GM19395 (cell line): ENCODE measurements at regions not wholly inside any gene's neighbourhood (a gene's known extent, or its start where the extent isn't known, plus 50 kb on each side); places are given as distances from the start of the nearest gene placed in this dataset.

ENCODE experiments used
- ATAC-seq: cut with Tn5 transposase; IDR thresholded peaks from one replicate; pipeline ENCODE4 v1.9.1; 2021; ENCODE audit warnings: mild to moderate bottlenecking, moderate library complexity; ENCODE audit not compliant: unreplicated experiment

- no peak for ATAC-seq
Observed at GRCh38 chr1:232556351-232556750, 73.6 kb downstream of the SIPA1L2 start.

DNA sequence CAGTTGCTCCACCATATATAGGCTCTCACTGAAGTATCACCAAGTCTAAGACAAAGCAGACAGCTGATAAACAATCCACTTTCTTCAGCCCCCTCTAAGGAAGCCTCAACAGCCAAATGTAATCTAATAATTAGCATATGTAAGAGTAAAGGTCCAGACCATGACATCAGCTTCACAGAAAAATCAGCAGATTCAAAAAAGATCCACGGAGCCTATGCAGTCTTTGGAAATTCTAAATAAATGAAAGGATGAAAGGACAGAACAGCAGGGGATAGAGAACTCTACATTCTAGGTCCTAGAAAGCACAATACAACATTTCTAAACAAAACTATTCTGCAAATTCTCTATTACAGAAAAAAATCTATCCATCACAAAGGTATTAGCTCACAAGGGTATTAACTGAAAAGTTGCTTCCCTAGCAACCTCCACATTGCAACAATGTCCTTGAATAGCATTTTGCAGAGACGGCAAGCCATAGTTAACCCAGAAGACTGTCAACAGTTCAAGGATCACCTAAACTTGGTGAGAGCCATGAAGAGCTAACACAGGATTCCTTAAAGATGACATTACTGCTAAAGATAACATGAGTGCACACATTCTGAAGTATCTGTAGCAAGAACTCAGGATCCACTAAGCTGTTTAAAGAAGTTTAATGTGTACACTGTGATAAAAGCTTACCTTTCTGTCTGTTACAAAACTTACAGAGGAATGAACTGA is 74.3 kb downstream of the SIPA1L2 start:
- no peak for ATAC-seq

DNA sequence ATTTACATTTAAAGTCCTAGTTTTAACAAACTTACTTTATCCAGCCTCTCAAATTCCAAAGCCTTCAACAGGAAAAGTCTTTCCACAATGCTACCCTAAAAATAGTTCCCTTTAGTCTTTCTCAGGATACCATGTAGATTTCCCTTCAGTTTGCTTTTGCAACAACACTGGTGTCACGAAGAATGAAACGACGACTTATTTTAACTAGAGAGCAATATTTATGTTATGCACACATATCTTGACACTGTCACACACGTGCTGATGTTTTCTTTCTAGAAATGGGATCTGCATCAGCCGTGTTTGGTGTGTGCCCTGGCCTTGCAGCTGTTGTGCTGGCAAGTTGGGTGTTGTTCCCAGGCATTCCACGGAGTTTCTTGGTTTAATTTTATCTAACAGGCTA is 75.5 kb downstream of the SIPA1L2 start:
- ATAC-seq = no peak

DNA sequence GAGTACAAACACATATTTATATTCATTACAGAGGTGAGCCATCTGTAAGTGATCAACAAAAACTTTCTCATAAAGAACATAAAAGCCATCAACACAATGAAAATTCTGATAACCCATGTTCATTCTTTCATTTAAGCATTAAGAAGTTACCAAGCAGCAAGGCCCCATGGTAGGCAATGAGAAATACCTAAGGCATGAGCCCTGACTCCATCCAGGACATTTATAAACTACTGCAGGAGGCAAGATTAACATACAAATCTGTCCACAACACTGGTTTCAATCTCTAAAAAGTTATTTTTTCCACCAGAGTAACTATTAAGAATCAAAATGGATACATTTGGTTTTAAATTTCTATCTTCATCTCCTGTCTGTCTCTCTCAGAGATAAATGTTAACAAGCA is 76.1 kb downstream of the SIPA1L2 start:
- no peak for ATAC-seq

DNA sequence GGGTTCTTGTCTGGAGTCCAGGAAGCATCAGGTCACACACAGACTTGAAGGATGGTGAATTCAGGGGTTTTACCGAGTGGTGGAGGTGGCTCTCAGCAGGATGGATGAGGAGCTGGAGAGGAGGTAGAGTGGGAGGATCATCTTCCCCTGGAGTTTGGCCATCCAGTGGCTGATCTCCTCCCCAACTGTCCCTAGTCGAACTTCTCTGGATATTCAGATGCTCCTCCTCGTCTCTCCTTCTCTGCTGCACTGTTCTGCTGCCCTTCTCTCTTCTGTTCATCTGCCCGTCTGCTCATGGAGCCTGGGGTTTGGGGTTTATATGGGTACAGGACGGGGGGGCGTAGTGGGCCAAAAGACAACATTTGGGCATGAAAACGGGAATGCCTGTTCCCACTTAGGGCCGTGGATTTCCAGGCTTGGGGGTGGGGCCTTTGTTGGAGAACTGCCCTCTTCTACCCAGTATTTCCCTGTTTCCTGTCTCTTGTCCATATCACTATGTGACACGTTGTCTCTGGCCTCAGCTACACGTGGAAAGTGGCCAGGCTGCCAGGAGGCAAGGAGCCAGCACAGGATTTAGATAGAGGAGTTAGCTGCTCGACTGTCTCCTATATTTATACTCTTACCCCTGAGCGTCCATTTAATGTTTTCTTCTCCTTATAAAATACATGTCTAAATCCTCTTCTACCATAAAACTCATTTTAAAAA is 76.7 kb downstream of the SIPA1L2 start:
- no peak for ATAC-seq

DNA sequence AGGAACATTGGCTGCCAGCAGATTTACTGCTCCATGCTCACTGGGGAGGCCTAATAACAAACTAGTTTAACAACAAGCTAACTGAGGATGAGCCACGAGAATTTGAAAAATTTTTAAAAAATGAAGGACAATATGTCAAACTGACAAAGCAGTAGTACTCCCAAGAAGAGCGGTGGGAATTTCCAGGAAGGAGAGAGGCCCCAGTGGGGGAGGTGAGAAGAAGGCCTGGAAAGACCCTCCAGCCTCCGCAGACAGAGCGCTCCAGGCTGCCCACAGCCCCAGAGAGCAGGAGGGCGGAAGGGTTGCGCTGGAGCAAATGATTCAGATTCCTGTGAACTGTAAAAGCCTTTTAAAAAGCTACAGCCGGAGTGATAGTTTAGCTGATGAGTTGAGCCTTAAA is 78.5 kb downstream of the SIPA1L2 start:
- no peak for ATAC-seq

DNA sequence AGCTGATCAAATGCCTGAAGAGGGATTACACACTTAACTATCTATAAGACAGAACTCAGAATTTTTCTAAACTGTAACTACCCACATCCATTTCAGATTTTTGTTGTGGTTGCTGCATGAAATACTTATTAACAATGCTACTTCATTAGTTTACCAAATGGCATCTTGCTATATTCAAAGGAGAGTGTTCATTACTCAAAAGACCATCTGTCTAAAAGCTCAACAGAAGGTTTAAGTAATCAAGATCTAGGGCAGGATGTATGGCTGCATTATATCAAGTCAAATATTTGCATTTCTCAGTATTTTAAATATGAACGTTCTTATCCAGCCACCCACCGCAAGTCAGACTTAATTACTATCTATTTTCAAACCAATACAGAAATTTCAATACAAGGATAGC is 79.9 kb downstream of the SIPA1L2 start:
- ATAC-seq = no peak

DNA sequence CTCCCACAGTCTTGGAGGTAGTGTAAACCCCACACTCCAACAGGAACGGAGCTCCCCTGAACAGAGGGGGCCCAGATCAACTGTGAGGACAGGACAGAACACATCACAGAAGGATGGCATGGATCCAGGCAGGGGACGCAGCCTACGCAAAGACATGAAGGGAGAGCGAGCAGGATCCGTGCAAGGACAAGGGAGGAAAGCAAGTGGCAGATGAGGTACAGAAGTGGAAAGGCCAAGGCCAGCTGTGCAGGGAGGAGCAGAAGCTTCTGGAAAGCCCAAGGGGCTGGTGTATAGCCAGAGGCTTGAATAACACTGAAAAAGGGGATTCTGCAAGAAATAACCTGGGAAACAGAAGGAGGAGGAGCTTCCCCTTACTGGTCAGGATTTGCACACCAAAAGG is 81.2 kb downstream of the SIPA1L2 start:
- ATAC-seq = no peak

GRCh38 chr1:232547938-232548484 is 81.9 kb downstream of the SIPA1L2 start:
- ATAC-seq = no peak

DNA sequence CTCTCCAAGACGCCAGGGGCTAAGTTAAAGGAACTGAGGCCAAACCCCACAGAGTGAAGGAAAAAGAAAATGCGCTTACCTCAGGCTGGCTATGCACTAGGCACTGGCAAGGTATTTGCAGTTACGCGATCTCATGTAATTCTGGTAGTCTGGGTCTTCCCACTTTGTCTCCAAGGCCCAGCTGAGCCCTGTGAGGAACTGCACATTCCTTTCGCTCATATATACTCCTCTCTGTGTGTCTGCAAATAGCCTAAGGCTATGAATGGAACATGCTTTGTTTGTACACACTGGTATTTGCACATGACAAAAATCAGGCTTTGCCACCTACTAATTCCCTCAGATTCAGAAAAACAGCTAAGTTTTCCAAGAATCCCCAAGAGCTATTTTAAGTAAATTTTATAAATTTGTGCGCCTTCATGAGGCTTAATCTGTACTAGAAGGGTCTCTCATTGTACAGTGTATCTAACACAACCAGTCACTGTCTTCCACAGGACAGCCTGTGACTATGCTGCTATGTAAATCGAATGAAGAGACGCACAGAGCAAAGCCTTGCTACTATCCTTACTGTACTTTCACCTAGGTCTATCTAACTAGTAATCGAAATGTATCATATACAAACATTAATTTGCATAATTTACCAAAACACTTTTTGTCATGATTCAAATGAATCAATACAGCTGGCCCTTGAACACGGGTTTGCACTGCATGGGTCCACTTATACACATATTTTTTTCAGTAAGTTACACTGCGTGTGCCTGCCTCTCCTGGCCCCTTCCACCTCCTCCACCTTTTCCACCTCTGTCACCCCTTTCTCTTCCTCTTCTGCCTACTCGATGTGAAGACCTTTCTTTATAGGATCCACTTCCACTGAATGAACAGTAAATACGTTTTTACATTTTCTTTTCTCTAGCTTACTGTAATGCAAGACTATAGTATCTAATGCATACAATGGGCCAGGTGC is 87.0 kb downstream of the SIPA1L2 start:
- no peak for ATAC-seq

- no peak for ATAC-seq
Observed at GRCh38 chr1:232538943-232539302, 91.0 kb downstream of the SIPA1L2 start.

- ATAC-seq = no peak
Observed at GRCh38 chr1:232538224-232538942, 91.5 kb downstream of the SIPA1L2 start.

- no peak for ATAC-seq
Observed at GRCh38 chr1:232534552-232535517, 95.1 kb downstream of the SIPA1L2 start.

- ATAC-seq = no peak
Observed at GRCh38 chr1:232533328-232533727, 96.6 kb downstream of the SIPA1L2 start.

- ATAC-seq = no peak
Observed at GRCh38 chr1:232532901-232533300, 97.0 kb downstream of the SIPA1L2 start.

DNA sequence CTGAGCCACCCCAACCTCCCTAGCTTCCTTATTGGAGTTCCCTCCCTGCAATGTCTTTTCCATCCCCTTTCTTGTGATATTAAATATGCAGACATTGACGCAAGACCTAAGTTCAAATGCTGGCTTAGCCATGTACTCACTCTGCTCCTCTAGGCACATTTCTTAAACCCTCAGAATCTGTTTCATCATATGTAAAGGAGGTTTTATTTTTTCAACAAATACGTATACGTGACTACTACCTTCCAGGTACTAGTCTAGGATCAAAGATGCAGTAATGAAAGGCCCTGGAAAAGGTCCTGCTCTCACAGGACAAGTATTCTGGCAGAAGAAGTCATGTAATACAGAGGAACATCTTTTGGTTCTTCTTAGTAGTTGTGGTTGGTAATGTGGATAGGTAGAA is 98.6 kb downstream of the SIPA1L2 start:
- ATAC-seq = no peak

GRCh38 chr1:232529747-232530146 is 100.2 kb downstream of the SIPA1L2 start:
- ATAC-seq = no peak

- no peak for ATAC-seq
Observed at GRCh38 chr1:232528472-232529089, 101.4 kb downstream of the SIPA1L2 start.

DNA sequence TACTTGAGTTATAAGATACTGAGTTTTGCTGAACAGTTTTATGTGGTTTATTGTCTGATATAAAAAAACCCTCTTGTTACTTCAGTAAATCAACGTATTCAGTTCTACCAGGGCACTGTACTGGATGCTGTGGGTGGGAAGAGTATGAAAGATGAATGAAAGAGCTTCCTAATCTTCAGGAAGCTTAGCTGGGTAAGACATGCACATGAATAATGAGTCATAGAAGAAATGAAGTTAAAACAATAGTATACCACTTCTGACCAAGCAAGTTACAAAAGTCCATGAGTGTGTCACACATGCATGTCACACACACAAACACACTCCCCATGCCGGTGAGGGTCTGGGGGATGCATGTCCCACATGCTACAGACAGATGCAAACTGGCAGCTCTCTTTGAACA is 105.9 kb downstream of the SIPA1L2 start:
- no peak for ATAC-seq
